ENCODE measurements at regions not wholly inside any gene's neighbourhood (a gene's known extent, or its start where the extent isn't known, plus 50 kb on each side); places are given as distances from the start of the nearest gene placed in this dataset.

DNA sequence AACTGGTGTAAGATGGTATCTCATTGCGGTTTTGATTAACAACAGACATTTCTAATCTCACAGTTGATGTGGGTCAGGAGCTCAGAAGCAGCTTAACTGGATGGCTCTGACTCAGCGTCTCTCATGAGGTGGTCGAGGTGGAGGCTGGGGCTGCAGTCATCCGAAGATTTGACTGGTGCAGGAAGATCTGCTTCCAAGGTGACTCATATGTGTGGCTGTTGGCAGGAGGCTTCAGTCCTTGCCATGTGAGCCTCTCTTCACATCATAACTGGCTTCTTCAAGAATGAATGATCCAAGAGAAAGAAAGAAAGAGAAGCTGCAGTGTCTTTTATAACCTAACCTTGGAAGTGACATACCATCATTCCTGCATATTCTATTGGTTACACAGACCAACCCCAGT is 376.1 kb downstream of the SEC14L1 start:
- intact Hi-C loops (cut with DNase I; ENCODE audit: low total_unique reads) (no loop called here), in situ Hi-C loops (cut with MboI; ENCODE audit: low pct_ligation_motif_present in 1 of 4, low pct_unique_long_range_greater_than_20kb in 1 of 4, low sequenced_read_pairs in 3 of 4) (no loop called here)
- H3K36me3 ChIP-seq, result no peaks in the 10 kb centered on the region
- no peaks in the 10 kb centered on the region for H3K4me1 ChIP-seq
- no peaks in the 10 kb centered on the region for H3K27me3 ChIP-seq
- no peak overlapping the region for H3K27ac ChIP-seq
- no peaks in the 10 kb centered on the region for H3K9me3 ChIP-seq
- no peak for TF ChIP-seq POLR2AphosphoS5 (IDR thresholded peaks at IDR 0.05)
- no peak for TF ChIP-seq POLR2A (IDR thresholded peaks at IDR 0.05)
- TF ChIP-seq, protein P1, sequence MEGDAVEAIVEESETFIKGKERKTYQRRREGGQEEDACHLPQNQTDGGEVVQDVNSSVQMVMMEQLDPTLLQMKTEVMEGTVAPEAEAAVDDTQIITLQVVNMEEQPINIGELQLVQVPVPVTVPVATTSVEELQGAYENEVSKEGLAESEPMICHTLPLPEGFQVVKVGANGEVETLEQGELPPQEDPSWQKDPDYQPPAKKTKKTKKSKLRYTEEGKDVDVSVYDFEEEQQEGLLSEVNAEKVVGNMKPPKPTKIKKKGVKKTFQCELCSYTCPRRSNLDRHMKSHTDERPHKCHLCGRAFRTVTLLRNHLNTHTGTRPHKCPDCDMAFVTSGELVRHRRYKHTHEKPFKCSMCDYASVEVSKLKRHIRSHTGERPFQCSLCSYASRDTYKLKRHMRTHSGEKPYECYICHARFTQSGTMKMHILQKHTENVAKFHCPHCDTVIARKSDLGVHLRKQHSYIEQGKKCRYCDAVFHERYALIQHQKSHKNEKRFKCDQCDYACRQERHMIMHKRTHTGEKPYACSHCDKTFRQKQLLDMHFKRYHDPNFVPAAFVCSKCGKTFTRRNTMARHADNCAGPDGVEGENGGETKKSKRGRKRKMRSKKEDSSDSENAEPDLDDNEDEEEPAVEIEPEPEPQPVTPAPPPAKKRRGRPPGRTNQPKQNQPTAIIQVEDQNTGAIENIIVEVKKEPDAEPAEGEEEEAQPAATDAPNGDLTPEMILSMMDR (IDR thresholded peaks at IDR 0.05), result no peak
- TF ChIP-seq EP300 (IDR thresholded peaks at IDR 0.05; ENCODE audit: low read depth), result no peak
- H3K4me3 ChIP-seq, result no peak overlapping the region
- DNase-seq, result no peak
- WGBS, 2 donors (ENCODE audit: low coverage in 1 of 2), result 78 to 100% methylated on average over 1 to 4 of the region's 4 CpGs

DNA sequence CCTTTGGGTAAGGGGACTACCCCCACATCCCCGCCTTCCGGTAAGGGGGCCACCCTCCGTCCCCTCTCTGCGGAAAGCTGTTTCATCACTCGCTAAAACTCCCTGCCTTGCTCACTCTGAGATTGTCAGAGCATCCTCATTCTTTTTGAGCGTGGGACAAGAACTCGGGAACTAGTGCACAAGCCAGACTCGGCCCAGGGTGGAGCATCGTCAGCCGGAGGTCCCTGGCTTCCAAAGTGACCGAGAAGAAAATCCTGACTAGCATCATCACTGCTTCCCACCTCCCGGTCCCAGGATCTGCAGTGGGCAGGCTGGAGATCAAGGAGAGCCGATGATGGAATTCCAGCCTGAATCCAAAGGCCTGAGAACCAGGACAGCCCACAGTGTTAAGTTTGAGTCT is 380.3 kb downstream of the SEC14L1 start:
- no peaks in the 10 kb centered on the region for H3K9me3 ChIP-seq
- in situ Hi-C loops (cut with MboI; ENCODE audit: low pct_ligation_motif_present in 1 of 4, low pct_unique_long_range_greater_than_20kb in 1 of 4, low sequenced_read_pairs in 3 of 4) (no loop called here), intact Hi-C loops (cut with DNase I; ENCODE audit: low total_unique reads) (no loop called here)
- H3K4me1 ChIP-seq, result no peaks in the 10 kb centered on the region
- DNase-seq, result no peak
- 94 to 97% methylated on average over 10 to 13 of the region's 13 CpGs for WGBS, 2 donors (ENCODE audit: low coverage in 1 of 2)
- H3K27ac ChIP-seq, result no peak overlapping the region
- no peaks in the 10 kb centered on the region for H3K27me3 ChIP-seq
- TF ChIP-seq POLR2AphosphoS5 (IDR thresholded peaks at IDR 0.05) (no peak), POLR2A (IDR thresholded peaks at IDR 0.05) (no peak), EP300 (IDR thresholded peaks at IDR 0.05; ENCODE audit: low read depth) (no peak)
- TF ChIP-seq, protein P1 (IDR thresholded peaks at IDR 0.05), result no peak
- no peaks in the 10 kb centered on the region for H3K36me3 ChIP-seq
- no peak overlapping the region for H3K4me3 ChIP-seq

DNA sequence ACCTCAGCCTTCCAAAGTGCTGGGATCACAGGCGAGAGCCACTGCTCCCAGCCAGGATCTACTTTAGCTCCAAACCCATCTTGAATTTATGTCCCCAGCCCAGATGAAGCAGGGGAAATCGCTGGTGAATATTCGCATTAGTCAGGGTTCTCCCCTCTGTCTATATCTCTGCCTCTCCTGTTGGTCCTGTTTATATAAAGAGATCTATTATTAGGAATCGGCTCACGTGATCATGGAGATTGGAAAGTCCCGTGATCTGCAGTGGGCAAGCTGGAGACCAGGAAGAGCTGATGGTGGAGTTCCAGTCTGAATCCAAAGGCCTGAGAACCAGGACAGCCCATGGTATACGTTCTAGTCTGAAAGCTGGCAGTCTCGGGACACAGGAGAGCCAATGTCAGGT is 382.8 kb downstream of the SEC14L1 start:
- 77 to 82% methylated on average over 2 to 8 of the region's 8 CpGs for WGBS, 2 donors (ENCODE audit: low coverage in 1 of 2)
- TF ChIP-seq POLR2A (IDR thresholded peaks at IDR 0.05) (no peak), POLR2AphosphoS5 (IDR thresholded peaks at IDR 0.05) (no peak), EP300 (IDR thresholded peaks at IDR 0.05; ENCODE audit: low read depth) (no peak)
- TF ChIP-seq, protein P1 (IDR thresholded peaks at IDR 0.05), result no peak
- Histone ChIP-seq H3K9me3 (no peaks in the 10 kb centered on the region), H3K27ac (no peak overlapping the region), H3K36me3 (no peaks in the 10 kb centered on the region), H3K4me1 (peaks cover 0 to 3% (median 1%) of the 10 kb centered on the region in 4 donors), H3K27me3 (peaks cover 21% of the 10 kb centered on the region), H3K4me3 (no peak overlapping the region)
- in situ Hi-C loops (cut with MboI; ENCODE audit: low pct_ligation_motif_present in 1 of 4, low pct_unique_long_range_greater_than_20kb in 1 of 4, low sequenced_read_pairs in 3 of 4), result no loop called here
- intact Hi-C loops (cut with DNase I; ENCODE audit: low total_unique reads), result no loop called here
- no peak for DNase-seq

DNA sequence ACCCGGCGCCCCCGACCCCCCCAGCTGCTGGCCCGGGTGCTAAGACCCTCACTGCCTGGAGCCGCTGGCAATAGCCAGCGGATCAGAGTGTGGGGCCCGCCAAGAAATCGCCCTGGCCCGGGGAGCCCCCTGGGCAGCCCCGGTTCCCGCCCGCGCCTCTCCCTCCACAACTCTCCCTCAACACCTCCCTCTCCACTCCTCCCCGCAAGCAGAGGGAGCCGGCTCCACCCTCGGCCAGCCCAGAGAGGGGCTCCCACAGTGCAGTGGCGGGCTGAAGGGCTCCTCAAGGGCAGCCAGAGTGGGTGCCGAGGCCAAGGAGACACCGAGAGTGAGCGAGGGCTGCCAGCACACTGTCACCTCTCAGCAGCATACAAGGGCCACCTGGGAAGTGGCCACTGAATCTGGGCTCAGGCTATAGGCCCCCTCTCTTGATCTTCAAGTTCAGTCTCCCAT is 385.5 kb downstream of the SEC14L1 start:
- TF ChIP-seq POLR2A (IDR thresholded peaks at IDR 0.05) (no peak), POLR2AphosphoS5 (IDR thresholded peaks at IDR 0.05) (no peak), EP300 (IDR thresholded peaks at IDR 0.05; ENCODE audit: low read depth) (no peak)
- TF ChIP-seq, protein P1 (IDR thresholded peaks at IDR 0.05), result no peak
- WGBS, 2 donors (ENCODE audit: low coverage in 1 of 2), result 86% methylated on average over 20 of the region's 20 CpGs; no CpG with 5 or more reads in 1 of the 2 donors

More for the DNA sequence above, 385.5 kb downstream of the SEC14L1 start:
- Histone ChIP-seq H3K4me3 (no peak overlapping the region), H3K36me3 (no peaks in the 10 kb centered on the region), H3K4me1 (peaks cover 0 to 7% (median 3%) of the 10 kb centered on the region in 4 donors), H3K27me3 (peaks cover 37% of the 10 kb centered on the region), H3K9me3 (no peaks in the 10 kb centered on the region), H3K27ac (no peak overlapping the region)
- in situ Hi-C loops (cut with MboI; ENCODE audit: low pct_ligation_motif_present in 1 of 4, low pct_unique_long_range_greater_than_20kb in 1 of 4, low sequenced_read_pairs in 3 of 4) (loop anchor here in 1 of 4 donors (25.0 kb wide), 1 partner anchor 486 kb away; no protein-coding TSS in a partner anchor), intact Hi-C loops (cut with DNase I; ENCODE audit: low total_unique reads) (no loop called here)
- no peak for DNase-seq

All from transverse colon (tissue), 4 donors.